ENCODE measurements at regions not wholly inside any gene's neighbourhood (a gene's known extent, or its start where the extent isn't known, plus 50 kb on each side); places are given as distances from the start of the nearest gene placed in this dataset.

- no peak for DNase-seq (ENCODE audit: low read depth)
- H3K4me3 ChIP-seq (ENCODE audit: control insufficient read depth, low read depth, low read length) = no peak overlapping the region
- TF ChIP-seq, protein P1, sequence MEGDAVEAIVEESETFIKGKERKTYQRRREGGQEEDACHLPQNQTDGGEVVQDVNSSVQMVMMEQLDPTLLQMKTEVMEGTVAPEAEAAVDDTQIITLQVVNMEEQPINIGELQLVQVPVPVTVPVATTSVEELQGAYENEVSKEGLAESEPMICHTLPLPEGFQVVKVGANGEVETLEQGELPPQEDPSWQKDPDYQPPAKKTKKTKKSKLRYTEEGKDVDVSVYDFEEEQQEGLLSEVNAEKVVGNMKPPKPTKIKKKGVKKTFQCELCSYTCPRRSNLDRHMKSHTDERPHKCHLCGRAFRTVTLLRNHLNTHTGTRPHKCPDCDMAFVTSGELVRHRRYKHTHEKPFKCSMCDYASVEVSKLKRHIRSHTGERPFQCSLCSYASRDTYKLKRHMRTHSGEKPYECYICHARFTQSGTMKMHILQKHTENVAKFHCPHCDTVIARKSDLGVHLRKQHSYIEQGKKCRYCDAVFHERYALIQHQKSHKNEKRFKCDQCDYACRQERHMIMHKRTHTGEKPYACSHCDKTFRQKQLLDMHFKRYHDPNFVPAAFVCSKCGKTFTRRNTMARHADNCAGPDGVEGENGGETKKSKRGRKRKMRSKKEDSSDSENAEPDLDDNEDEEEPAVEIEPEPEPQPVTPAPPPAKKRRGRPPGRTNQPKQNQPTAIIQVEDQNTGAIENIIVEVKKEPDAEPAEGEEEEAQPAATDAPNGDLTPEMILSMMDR (conservative IDR thresholded peaks at IDR 0.05; ENCODE audit: control insufficient read depth, insufficient read depth, low read depth, low read length) = no peak
These were observed 392.8 kb downstream of the TNS1 start for GRCh38 chr2:217609952-217610351.

GRCh38 chr2:217606296-217606695, 396.5 kb downstream of the TNS1 start:
- no peak overlapping the region for H3K4me3 ChIP-seq (ENCODE audit: control insufficient read depth, low read depth, low read length)
- TF ChIP-seq, protein P1 (conservative IDR thresholded peaks at IDR 0.05; ENCODE audit: control insufficient read depth, insufficient read depth, low read depth, low read length) = no peak
- DNase-seq (ENCODE audit: low read depth) = no peak

DNA sequence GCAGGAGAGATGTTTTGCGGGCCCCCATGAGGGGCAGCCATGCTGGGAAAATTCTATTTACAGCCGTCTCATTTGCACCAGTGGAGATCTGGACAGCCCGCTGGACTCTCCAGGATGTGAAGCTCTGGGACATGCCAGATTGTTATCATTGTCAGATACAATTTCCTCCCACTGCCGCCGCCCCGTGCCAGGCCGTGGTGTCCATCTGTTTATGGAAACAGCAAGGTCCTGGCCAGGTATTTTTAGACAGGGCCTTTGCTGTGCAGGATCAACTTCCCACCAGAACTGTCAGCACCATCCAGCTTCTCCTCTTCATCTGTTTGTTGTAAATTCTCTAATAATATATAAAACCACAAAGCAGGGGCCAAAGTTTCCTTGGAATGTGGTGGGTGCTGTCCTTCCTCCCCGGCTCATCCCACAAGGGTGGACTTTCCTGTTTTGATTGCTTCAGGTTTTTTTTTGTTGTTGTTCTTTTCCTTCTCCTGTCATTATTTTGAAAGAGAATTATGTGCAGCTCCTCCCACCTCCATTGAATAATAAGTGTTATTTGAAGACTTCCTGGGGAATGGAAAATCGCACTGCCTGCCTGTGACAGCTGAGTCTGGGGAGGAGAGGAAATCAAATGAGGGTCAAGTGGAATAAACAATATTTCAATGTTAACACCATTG, 398.1 kb downstream of the TNS1 start:
- H3K4me3 ChIP-seq (ENCODE audit: control insufficient read depth, low read depth, low read length) = no peak overlapping the region
- DNase-seq (ENCODE audit: low read depth) = no peak
- TF ChIP-seq, protein P1 (conservative IDR thresholded peaks at IDR 0.05; ENCODE audit: control insufficient read depth, insufficient read depth, low read depth, low read length) = no peak

GRCh38 chr2:217601601-217602000, 401.2 kb downstream of the TNS1 start:
- DNase-seq (ENCODE audit: low read depth) = no peak
- TF ChIP-seq, protein P1 (conservative IDR thresholded peaks at IDR 0.05; ENCODE audit: control insufficient read depth, insufficient read depth, low read depth, low read length) = no peak
- H3K4me3 ChIP-seq (ENCODE audit: control insufficient read depth, low read depth, low read length) = no peak overlapping the region

DNA sequence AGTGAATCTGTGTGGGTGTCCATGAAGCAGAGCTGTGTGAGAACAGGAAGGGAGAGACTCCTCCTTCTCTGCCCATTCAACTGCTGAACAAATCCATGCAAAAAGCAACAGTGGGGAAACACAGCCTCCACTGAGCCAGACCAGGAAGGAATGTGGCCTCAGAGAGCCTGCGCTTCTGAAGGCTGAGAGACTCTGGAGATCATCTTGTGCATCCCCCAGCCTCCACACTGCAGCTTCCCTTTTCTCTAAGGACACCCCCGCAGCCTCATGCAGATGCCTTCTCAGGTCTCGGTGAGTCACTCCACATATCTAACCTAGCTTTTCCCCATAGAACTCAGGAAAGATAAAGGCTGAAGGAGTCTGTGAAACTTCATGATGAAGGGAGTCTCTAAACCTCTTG, 402.9 kb downstream of the TNS1 start:
- TF ChIP-seq, protein P1 (conservative IDR thresholded peaks at IDR 0.05; ENCODE audit: control insufficient read depth, insufficient read depth, low read depth, low read length) = no peak
- no peak for DNase-seq (ENCODE audit: low read depth)
- no peak overlapping the region for H3K4me3 ChIP-seq (ENCODE audit: control insufficient read depth, low read depth, low read length)

- DNase-seq (ENCODE audit: low read depth) = no peak
- no peak overlapping the region for H3K4me3 ChIP-seq (ENCODE audit: control insufficient read depth, low read depth, low read length)
- TF ChIP-seq, protein P1 (conservative IDR thresholded peaks at IDR 0.05; ENCODE audit: control insufficient read depth, insufficient read depth, low read depth, low read length) = no peak
These were observed 405.1 kb downstream of the TNS1 start for GRCh38 chr2:217597681-217598080.

DNA sequence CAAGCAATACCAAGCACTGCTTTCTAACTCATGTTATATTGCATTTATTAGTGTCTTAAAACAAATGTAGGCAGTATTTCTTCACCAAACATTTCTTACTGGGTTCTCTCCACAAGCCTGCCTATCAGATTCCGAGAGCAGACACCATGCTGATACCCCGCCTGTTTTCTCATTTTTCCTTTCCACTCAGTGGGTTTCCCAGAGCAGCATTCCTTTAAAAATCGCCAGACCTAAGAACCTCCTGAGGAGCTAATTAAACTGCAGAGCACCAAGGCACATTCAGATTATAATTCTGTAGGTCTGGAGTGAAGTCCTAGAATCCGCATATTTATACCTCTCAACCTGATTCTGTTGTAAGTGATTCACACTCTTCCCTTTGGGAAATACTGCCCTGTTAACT, 405.6 kb downstream of the TNS1 start:
- TF ChIP-seq, protein P1 (conservative IDR thresholded peaks at IDR 0.05; ENCODE audit: control insufficient read depth, insufficient read depth, low read depth, low read length) = no peak
- H3K4me3 ChIP-seq (ENCODE audit: control insufficient read depth, low read depth, low read length) = no peak overlapping the region
- no peak for DNase-seq (ENCODE audit: low read depth)
